Left lobe of liver (tissue), 2 donors: ENCODE measurements at regions not wholly inside any gene's neighbourhood (a gene's known extent, or its start where the extent isn't known, plus 50 kb on each side); places are given as distances from the start of the nearest gene placed in this dataset.
"Not testable (repeated sequence)": the region's sequence is repeated elsewhere in the genome, so short reads cannot be mapped to it uniquely, and the experiment has no call there.

Source experiments
- ATAC-seq: fragments of 200-7000 bp; cut with Tn5 transposase; one replicate; pipeline ENCODE4 v1.9.1; 2020; ENCODE audit warnings: mild to moderate bottlenecking, moderate library complexity
- DNase-seq: peaks from one replicate; pipeline ENCODE4 v3.0.0-alpha.2; 2020; ENCODE audit warnings: low spot score
- donor health status: DM: no; HTN: no; CAD: no; lungs with moderate emphysema.
- donor health status: DM: no; HTN: yes; CAD: no.

DNA sequence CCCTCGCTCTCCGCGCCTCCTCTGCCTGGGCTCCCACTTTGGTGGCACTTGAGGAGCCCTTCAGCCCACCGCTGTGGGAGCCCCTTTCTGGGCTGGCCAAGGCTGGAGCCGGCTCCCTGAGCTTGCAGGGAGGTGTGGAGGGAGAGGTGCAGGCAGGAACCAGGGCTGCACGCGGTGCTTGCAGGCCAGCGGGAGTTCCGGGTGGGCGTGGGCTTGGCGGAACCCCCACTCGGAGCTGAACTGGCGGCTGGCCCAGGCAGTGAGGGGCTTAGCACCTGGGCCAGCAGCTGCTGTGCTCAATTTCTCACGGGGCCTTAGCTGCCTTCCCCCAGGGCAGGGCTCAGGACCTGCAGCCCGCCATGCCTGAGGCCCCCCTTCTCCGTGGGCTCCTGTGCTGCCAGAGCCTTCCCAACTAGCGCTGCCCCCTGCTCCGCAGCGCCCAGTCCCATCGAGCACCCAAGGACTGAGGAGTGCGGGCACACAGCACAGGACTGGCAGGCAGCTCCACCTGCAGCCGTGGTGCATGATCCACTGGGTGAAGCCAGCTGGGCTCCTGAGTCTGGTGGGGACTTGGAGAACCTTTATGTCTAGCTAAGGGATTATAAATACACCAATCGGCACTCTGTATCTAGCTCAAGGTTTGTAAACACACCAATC lies 200.2 kb upstream of the RIMS1 start:
- not testable (repeated sequence) for ATAC-seq, DNase-seq

DNA sequence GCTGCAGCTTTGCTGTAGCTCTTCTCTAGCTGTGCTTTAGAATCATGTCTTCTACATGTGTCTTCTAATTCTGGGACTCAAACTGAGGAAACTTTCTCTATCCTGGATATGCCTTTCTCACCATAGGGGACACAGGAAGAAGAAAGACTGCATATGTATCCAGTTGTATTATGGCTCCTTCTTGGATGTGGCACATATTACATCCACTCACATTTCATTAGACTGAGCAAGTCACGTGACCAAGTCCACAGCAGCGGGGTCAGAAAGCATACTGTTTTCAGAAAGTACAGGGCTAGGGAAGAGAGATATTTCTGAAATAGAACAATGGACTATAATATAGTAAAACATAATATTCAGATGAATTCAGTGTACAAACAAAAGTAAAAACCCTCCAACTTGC lies 187.6 kb upstream of the RIMS1 start:
- no peak for DNase-seq
- no peak for ATAC-seq

DNA sequence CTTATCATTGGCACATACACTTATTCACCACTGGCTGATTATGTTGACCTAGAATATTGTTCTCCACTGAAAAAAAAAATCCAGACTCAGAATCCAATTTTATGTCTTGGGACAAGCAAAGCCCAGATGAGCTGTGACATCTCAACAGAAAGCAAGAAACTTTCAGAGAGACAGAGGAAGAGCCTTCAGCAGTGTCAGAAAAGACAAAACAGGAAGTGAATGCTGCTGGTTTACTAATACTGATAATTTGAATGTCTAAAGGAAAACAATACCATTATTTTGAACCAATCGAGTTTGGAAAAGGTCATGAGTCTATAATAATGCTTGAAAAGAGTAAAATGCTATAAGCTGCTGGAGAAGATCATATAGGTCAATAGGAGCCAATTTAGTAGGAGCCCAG lies 179.8 kb upstream of the RIMS1 start:
- DNase-seq (no peak), ATAC-seq (no peak)

DNA sequence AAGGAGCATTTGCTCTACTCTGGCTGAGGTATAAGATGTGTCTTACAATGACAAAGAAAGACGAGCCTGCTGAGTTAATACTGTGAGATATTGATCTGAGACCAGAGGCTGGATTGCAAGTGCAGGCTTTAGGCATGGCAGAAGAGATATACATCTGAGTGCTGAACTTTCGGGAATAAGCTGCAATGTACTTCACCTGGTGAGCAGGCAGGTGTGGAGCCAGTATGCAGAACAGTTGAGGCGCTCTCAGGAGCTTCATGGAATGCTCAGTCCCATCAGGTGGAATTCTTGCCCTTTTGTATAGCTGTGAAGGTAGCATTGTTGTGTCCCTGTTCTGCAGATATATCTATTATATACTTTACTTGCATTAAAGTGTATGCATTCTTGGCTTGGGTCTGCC lies 179.3 kb upstream of the RIMS1 start:
- DNase-seq, result no peak
- ATAC-seq, result no peak

DNA sequence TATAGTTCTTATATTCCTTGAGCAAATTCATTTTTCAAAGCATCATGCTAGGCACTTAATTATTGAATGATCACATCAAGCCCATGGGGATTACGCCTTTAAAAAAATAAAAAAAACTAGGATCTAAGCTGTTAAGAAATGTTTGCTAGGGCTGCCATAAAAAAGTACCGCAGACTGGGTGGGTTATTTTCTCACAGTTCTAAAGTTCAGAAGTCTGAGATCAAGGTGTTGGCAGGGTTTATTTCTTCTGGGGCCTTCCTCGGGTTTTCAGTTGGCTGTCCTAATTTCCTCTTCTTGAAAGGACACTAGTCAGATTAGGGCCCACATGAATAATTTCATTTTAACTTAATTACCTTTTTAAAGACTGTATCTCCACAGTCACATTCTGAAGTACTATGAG lies 165.6 kb upstream of the RIMS1 start:
- DNase-seq (no peak), ATAC-seq (no peak)

DNA sequence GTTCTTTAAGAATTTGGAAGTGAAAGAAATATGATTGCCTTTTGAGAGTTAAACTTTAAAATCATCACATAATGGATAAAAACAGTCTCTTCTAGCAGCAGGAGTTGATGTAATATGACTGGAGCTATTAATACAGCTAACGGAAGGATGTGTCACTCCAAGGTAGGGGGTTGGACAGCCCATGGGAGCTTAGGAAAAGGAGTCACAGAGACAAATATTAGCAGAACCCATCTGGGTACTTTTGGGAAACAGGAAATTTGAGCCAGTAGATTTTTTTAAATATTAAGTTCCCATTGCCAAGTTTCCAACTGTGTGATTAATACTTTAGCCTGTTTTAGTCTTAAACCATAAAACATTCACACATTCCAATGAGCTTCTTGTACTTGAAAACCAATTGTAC lies 164.7 kb upstream of the RIMS1 start:
- no peak for DNase-seq
- no peak for ATAC-seq

DNA sequence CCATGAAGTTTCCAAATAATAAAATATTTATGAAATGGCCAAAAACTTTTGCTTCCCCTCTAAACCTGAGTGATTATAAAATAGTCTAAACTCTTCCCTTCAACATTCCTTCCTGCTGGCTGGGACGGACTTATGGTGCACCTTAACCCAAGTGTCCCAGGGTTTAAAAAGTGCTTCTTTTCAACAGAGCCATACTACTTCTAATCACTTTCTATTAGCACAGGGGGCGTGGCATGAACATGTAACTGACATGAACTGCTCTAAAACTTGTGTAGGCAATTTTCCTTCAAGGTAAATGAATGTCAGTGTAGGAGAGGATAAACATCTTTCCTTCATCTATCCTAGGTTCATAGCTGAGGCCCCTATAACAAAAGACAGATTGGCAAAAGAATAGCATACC lies 163.6 kb upstream of the RIMS1 start:
- DNase-seq (no peak), ATAC-seq (no peak)

DNA sequence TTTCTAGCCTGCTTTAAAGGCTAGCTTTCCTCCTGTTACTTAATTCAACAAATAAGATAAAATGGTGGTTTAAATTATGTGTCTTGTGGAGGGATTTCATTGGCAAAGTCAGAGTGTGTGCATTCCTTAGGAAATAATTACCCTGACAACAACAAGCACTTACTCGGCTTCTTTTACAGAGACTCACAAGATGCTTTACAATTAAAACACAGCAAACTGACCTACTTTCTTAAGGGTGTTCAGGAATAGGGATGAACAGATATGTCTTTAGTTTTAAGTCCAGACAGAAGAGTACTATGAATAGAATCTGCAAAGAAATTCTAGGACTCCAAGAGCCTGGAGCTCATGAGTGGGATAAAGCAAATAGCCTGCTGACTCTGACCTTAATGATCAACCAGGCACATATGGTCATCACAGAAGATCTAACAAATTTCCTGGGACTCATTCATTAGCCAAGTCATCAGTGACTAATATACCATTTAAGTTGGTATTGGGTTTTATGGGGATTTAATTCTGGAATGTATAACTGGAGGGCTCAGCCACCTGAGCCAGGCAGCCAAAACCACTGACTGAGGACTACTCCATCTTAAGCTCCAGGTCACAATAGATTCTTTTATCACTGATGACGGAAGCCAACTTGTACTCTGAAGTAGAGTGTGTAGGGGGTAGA lies 161.8 kb upstream of the RIMS1 start:
- DNase-seq (no peak), ATAC-seq (no peak)

DNA sequence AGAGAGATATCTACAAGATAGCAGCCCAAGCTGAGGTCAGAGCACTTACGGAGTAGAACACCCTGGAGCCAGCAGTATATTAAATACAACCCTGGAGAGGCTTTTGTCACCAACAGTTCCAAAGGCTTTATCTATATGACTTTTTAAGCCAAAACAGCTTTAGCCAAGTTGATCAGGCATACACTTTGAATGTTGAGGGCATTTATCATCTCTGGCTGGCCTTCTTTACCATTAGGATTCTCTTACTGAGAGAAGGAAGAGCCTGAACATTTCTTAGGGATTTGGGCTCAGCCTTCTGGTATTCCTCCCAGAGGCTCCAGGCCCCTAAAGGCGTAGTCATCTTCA lies 161.3 kb upstream of the RIMS1 start:
- DNase-seq, result no peak
- no peak for ATAC-seq

DNA sequence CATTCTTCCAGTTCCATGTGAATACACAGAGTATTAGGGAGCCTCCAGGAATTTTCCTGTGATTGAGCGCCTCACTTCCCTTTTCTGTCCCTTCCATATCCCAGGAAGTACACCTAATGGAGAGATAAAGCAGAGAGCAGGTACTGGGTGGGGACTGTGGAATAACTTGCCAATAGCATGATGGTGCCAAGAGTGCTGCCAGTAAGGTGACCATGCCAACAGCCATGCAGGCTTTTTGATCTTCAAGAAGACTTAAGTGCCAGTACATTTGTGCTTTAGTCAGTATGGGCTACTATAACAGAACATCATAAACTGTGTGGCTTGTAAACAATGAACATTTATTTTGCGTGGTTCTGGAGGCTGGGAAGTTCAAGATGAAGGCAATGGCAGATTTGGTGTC lies 160.2 kb upstream of the RIMS1 start:
- no peak for ATAC-seq

DNA sequence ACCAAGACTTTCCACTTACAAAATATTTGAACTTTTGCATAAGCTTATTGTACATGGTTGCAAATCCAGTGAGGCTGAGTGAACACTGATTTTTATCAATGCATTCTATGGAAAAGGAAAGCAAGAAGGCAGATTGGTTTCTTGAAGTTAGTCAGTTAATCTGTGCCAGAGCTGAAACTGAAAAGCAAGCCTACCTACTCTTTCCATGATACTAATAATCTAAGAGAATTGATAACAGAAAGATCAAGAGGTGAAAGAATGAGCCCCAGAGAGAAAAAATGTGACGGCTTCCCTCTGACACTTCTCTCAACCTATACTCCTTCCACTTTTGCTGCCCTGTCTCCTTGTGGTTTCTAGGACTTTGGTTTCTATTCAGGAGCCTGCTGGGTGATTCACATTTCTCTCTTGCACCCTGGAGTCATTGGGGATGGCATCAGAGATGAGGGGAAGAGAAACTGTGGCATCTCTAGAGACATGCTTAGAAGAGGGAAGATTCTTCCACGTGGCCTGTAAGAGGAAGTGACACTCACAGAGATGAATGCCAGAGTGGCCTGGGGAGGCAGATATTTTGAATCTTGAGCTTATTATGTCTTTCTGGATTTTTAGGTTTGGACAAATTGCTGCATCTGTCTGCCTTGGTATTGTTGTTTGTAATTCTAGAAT lies 158.6 kb upstream of the RIMS1 start:
- DNase-seq (no peak), ATAC-seq (no peak)

More for the DNA sequence above, 160.2 kb upstream of the RIMS1 start:
- DNase-seq, result no peak

DNA sequence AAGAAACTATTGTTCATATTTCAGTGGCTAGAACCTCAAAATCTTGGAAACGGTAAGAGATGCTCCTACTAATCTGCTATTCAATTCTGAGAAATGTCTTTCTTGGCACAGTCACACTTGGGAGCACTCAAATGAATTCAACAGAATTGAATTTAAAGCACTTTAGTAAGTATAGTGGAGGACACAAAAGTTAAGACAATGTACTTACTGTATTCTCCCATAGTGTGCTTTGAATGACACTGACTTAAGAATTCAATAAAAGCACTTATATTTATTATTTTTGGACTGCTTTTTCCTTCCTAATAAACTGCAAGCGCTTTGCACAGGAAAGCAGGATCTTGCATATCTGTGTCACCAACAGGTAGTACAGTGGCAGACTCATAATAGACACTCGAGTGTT lies 156.1 kb upstream of the RIMS1 start:
- DNase-seq (no peak), ATAC-seq (no peak)

DNA sequence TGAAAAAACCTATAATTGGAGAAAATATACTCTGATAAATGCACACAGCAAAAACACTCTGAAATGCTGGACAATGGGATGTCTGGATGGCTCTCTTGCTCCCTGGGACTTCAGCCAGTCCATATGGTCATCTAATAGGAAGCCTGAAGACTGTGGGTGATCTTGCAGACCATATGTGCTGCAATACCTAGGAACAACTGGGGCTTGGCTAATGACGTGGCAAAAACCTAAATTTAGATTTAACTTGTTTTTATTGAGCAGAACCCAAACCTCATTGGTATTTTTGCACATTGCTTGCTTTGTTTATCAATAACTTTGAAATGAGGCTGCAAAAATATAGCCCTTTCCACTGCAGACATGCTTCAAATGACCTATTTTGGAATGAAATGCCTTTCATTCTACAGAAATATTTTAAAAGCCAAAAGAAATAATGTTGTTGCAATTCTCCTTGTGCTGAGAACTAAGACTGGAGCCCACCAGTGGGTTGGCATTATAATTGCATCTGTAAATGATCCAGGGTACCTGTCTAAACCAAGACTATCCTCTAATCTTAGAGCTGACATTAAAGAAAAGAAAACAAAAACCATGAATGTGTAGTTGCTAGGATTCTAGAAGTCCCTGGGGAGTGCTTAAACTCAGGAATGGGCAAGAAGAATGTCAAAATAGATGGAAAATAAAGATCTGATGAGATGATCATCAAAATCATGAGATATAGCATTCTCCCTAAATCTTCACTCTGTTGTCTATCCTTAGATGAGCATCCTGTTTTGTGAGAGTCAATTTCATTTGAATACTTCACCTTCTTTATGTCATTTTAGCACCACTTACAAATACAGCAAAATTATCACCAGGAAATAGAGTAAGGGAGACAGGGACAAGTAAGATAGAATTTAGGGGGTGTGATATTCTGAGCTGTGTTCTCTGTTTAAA lies 152.1 kb upstream of the RIMS1 start:
- ATAC-seq, result no peak
- no peak for DNase-seq

DNA sequence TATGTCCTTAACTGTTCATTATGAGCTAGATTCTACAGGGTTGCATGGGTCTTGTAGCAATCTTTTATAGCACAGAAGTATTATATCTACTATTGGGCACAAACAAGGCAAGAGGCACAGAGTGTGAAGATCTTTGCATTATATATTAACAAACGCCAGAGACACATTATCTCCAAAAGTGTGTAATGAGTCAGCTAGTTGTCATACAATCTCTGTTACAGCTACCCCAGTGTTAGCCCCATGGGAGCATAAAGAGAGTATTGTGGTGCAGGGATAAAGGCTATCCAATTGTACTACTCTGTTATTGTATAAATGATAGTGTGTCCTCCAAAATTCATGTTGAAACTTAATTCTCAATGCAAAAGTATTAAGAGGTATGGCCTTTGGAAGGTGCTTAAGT lies 148.4 kb upstream of the RIMS1 start:
- ATAC-seq, result no peak

DNA sequence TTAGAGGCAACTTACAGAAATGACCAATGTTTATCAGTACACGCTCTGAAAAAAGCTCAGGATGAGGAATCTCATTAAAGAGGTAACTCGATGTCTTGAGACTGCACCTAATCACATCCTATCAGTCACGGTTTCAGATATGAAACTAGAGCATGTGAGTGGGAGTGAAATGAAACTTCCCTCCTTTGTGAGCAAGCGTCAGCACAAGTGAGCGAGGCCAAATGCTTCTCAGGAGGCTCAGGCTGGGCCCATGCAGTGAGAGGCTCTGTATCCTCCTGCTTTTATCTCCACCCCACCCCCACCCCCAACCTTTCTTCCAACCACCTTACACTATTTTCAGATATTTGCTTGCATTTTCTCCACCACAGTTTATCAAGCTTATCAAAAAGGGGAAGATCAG lies 140.8 kb upstream of the RIMS1 start:
- ATAC-seq (no peak), DNase-seq (no peak)

More for the DNA sequence above, 148.4 kb upstream of the RIMS1 start:
- no peak for DNase-seq

DNA sequence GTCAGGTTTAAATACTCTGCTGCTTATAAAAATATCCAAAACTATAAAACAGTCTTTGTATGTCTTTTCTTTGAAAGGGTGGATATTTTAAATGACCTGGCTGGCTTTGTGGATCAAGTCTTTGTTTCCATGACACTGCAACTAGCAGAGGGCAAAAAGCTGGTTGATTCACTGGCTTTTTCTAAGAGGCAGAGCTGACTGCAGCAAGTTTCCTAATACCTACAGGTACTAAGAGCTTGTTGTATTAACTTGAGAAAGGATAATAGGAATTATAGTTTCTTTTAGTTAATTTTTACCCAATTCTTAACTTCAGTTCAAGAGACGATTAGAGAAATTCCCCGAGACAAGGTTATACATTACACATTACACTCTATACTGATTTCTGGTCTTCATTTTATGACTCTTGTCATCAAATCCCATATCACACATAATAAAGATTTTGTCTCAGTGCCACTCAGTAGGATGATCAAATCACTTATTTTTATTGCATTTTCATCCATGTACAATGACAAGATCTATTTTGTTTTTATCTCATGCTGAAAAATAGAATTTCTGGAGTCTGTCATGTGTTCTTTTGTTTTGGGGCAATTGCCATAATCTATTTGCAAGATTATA lies 120.1 kb upstream of the RIMS1 start:
- ATAC-seq, result no peak
- DNase-seq, result no peak

DNA sequence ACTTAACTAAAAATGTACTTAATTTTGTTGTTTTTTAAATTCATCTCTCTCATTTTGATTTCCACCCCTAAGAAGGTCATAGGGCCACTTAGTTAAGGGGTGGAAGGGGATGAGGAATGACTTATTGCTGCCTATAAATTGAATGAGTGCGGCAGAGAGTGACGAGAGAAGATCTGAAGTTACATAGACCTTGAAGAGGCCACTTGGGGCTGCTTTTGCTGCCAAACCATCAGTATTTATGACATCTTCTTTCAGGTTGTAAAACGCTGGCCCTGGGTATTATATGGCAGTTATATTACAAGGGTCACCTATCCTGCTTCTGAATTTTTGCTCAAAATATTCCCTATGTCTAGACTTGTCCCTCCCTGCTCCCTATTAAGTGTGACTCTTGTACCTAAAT lies 119.6 kb upstream of the RIMS1 start:
- no peak for DNase-seq
- ATAC-seq, result no peak

DNA sequence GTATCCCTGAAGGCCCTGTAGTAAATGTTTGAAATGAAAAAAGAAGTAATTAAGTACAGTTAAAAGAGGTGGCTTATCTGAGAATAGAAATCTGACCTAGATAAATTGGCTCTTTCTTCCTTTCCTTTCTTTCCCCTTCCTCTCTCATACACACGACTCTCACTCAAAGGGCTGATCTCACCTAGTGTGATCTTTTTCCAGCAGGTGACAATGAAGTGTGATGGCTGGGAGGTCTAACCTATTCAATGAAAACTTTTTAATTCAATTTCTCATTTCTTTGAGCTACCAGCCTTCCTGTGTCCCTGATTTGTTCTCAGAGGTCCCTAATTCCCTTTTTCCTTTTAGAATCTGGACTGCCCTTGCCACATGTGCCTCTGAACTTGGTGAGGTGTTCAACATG lies 118.0 kb upstream of the RIMS1 start:
- ATAC-seq (no peak), DNase-seq (no peak)

DNA sequence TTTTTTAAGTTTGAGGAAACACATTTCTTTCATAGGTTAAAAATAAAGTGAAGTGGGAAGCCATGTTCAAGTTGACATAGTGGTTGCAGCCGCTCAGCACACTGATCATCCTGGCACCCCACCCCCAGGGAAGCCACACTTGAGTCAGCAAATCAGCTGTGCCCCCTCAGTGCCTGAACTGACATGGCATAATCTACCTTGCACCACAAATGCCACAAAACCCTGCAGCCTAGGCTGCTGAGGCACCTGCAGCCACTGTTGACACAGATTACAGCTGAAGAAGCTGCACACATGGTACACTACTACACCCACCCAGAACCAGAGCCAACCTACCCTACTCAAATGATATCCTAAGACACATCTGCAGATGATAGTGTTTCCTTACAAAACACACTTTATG lies 77.5 kb upstream of the RIMS1 start:
- DNase-seq (no peak), ATAC-seq (no peak)

DNA sequence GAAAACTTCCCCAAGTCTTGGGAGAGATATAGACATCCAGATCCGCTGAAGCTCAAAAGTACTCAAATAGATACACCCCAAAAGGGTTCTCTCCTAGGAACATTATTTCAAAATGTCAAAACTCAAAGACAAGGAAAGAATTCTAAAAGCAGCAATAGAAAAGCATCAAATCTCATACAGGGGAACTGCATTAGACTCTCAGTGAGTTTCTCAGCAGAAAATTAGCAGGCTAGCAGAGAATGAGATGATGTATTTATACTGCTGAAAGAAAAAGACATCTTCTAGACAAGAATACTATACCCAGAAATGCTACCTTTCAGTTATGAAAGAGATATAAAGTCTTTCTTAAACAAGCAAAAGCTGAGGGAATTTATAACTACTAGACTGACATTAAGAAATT lies 75.5 kb upstream of the RIMS1 start:
- ATAC-seq (no peak), DNase-seq (no peak)

DNA sequence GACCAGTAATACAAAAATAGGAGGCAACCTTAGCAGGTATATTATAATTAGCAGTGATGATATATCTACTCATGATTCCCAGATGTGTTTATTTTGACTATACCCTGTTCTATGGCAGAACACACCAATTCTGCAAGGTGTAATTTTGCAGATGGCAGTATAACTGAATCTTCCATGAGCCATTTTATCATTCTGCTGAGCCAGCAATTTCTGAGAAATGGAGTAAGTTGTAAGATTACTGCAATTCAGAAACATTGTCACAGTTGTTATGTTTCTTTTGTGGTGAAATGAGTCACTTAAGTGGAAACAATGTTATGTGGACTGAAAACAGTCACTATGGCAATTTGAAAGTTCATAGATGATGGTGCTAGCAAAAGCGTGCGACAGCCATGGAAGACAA lies 63.7 kb upstream of the RIMS1 start:
- ATAC-seq (no peak), DNase-seq (no peak)
